GM21367 (cell line): ENCODE measurements at regions not wholly inside any gene's neighbourhood (a gene's known extent, or its start where the extent isn't known, plus 50 kb on each side); places are given as distances from the start of the nearest gene placed in this dataset.

Experiments used
- ATAC-seq: cut with Tn5 transposase; IDR thresholded peaks from one replicate; pipeline ENCODE4 v1.9.1; 2021; ENCODE audit not compliant: unreplicated experiment

- no peak for ATAC-seq
Measured at GRCh38 chr17:56648321-56648720, 54.8 kb downstream of the NOG start.

- ATAC-seq, result no peak
Measured at GRCh38 chr17:56648806-56649205, 55.3 kb downstream of the NOG start.

GRCh38 chr17:56652628-56653027, 59.1 kb downstream of the NOG start:
- ATAC-seq, result no peak

GRCh38 chr17:56653877-56654276, 60.4 kb downstream of the NOG start:
- peak; percentile 97 for ATAC-seq

DNA sequence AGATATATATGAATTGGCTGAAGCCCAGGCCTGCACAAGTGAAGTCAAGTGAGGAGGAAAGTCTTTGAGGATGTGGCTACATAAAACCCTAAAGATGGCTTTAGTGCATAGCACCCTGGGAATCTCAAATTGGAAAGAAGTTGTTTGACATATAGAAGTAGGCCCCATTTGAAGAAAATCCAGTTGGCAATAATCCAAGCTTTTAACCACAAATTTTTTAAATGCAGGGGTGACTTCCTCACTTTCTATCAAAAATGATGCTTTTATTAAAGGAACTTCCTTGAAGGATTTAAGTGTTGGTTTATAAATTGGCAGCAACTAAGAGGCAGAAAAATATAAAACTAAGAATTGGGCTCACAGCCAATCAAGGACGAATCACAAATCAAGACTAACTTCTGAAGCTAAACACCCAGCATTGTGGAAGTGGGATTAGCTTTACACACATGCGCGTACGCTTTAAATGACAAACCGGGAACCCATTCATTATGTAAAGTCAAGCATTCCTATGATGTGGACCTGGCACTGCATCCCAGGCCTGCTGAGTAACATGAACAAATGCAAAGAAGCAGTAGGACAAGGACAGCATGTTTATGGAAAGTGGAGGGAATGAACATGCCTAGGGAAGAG, 63.3 kb downstream of the NOG start:
- ATAC-seq, result no peak

GRCh38 chr17:56658648-56659047, 65.1 kb downstream of the NOG start:
- ATAC-seq, result no peak

DNA sequence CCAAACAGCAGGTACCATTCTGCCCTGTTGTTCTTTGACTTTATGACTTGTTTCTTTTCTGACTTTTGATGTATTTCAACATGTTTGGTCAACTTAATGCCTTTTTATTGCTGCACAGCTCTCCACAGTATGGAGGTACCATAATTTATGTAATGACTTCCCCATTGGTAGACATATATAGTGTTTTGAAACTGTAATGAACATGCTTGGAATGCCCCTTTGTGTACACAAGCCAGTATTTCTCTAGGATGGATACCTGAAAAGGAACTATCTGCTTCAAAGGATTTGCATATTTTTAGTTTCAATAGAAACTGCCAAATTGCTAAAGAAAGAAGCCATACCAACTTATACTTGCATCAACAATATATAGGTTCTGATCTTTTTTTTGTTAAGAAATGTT, 66.1 kb downstream of the NOG start:
- ATAC-seq, result no peak

DNA sequence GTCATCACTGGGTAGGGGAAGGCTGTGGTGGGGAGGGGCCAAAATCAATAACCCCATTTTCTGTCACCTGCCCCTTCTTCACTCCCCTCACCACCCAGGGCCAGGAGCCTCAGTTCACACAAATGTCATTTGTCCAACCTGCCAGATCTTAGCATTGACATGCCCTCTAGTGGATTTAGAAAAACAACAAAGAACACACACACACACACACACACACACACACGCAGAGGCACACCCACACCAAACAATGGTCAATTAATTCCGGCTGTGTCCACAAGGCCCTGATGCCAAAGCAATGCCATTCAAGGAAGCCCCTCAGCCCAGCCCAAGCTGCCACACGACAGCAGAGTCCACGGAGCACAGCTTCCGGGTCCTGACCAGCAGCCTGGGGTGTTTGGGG, 68.4 kb downstream of the NOG start:
- ATAC-seq, result no peak

DNA sequence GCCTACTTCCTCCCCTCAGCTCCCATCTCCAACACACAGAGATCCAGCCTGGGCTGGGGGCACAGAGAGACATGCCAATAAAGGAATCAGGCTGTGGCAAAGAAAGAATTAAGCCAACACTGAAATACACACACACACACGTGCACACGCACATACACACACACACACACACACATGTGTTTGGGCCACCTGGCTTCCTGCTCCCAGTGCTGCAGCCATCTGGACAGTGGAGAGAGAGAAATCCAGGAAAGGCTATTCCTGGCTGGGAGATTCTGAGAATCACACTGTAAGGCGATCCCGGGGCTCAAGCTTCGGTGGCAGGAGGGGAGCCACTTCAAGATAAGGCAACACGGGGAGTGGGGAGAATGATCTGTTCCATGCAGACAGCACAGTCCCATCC, 72.4 kb downstream of the NOG start:
- no peak for ATAC-seq

- no peak for ATAC-seq
Measured at GRCh38 chr17:56667925-56668458, 74.5 kb downstream of the NOG start.

DNA sequence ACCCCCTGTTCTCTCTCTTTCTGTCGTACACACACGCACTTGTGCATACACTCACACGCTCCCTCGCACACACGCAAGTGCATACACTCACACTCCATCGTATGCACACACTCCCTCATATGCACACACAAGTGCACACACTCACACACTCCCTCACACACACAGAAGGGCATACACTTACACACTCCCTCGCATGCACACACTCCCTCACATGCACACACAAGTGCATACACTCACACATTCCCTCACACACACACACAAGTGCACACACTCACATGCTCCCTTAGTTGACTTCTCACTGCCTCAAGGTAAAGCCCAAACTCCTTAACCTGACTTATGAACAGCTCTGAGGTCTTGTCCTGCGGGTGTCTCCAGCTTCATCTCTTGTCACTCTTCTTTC, 78.7 kb downstream of the NOG start:
- ATAC-seq, result no peak

- ATAC-seq, result no peak
Measured at GRCh38 chr17:56674401-56674925, 81.0 kb downstream of the NOG start.

- ATAC-seq, result no peak
Measured at GRCh38 chr17:56675876-56676660, 82.6 kb downstream of the NOG start.

- ATAC-seq, result no peak
Measured at GRCh38 chr17:56676810-56677209, 83.3 kb downstream of the NOG start.

DNA sequence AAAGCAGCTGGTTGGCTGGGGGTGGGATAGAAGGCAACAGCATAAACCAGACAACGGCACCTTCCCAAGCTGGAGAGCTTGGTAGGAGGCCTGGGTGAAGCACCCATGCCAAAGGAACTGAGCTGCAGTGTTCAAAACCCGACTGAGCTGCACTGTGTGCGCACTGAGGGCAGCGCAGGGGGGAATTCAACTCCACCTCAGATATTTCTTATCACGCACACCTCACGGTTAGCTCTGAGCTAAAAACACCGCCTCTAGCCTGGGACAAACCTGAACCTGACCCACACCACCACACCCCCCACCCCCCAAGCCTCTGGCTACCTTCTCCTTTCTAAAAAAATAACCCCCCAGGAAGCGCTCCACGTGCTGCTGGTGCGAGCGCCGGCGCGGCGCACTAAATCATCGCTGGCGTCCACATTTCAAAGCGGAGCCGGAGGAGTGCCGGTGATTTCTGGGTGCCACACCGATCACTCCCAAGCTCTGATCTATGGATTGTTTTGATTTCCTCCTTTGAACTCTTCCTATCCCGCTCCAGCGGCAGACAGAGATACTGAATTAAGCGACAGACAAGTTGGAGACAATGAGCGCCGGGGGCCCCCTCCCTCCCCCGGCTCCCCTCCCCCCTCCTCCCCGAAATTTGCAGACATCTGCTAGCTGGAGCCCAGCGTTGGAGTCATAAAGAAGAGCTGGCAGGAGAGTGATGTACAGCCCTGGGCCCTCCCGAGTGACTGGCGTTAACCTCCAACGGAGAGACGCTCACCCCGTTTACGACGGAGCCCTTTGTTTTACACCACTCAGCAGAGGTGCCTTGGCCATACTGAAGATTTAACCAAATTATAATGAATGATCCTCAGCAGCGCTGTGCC, 85.0 kb downstream of the NOG start:
- ATAC-seq, result no peak

- ATAC-seq, result no peak
Measured at GRCh38 chr17:56679115-56679776, 85.7 kb downstream of the NOG start.

DNA sequence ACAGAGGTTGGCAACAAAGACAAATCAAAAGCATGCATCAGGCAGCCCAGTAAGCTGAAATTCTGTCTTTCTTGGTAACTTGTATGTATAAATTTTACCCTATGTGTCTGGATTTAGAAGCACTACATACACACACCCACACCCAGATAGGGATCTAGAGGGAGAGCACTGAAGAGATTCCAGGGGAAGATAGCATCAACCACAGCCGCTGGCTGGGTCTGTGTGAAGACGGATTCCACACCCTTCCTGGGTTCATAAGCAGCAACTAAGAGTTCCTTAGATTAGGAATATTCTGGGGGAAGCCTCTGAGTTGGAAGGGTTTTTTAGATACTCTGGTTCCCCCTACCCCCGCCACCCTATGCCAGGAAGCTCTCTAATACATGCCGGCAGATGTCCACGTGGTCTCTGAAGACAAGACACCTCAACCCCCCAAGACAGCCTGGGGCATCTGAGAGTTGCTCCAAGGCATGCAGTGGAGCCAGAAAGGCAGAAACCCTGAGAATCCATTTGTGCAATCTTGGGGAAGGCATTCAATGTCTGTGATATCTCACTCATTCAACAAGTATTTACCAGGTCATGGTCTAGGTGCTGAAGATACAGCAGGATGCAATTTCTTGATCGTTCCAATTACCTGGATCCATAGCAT, 86.4 kb downstream of the NOG start:
- ATAC-seq, result no peak

DNA sequence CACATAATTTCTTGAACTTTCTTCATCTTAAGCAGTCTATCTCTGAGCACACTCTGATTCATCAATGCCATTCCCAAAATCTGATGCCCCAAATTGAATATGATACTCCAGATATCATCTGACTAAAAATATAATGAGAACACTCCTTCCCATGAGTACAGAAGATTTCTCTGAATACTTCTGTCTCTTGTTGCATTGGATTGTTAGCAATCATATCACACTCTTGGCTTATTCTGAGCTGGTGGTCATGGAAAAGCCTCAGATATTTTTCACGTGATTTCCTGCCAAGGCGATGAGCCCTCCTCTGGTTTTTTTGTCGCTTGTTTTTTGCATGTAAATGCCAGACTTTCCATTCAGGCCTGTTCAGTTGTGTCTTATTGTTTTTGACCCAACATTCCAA, 87.2 kb downstream of the NOG start:
- ATAC-seq, result no peak

GRCh38 chr17:56681561-56682266, 88.2 kb downstream of the NOG start:
- ATAC-seq, result peak; percentile 57

GRCh38 chr17:56688151-56688550, 94.7 kb downstream of the NOG start:
- ATAC-seq, result no peak
